ENCODE measurements at regions not wholly inside any gene's neighbourhood (a gene's known extent, or its start where the extent isn't known, plus 50 kb on each side); places are given as distances from the start of the nearest gene placed in this dataset.

GRCh38 chr12:74981541-74981940 is 228.1 kb downstream of the KCNC2 start:
- TF ChIP-seq, protein P1, sequence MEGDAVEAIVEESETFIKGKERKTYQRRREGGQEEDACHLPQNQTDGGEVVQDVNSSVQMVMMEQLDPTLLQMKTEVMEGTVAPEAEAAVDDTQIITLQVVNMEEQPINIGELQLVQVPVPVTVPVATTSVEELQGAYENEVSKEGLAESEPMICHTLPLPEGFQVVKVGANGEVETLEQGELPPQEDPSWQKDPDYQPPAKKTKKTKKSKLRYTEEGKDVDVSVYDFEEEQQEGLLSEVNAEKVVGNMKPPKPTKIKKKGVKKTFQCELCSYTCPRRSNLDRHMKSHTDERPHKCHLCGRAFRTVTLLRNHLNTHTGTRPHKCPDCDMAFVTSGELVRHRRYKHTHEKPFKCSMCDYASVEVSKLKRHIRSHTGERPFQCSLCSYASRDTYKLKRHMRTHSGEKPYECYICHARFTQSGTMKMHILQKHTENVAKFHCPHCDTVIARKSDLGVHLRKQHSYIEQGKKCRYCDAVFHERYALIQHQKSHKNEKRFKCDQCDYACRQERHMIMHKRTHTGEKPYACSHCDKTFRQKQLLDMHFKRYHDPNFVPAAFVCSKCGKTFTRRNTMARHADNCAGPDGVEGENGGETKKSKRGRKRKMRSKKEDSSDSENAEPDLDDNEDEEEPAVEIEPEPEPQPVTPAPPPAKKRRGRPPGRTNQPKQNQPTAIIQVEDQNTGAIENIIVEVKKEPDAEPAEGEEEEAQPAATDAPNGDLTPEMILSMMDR (IDR thresholded peaks at IDR 0.05), result no peak
- TF ChIP-seq POLR2AphosphoS5 (IDR thresholded peaks at IDR 0.05), result no peak

All from sigmoid colon (tissue), 4 donors.